ENCODE measurements at regions not wholly inside any gene's neighbourhood (a gene's known extent, or its start where the extent isn't known, plus 50 kb on each side); places are given as distances from the start of the nearest gene placed in this dataset.

- Histone ChIP-seq H3K4me3 (ENCODE audit: low read depth, low read length) (no peak overlapping the region), H3K27me3 (ENCODE audit: control insufficient read depth, insufficient read depth, low read length) (no peaks in the 10 kb centered on the region), H3K36me3 (ENCODE audit: control insufficient read depth, insufficient read depth, low read length) (no peaks in the 10 kb centered on the region)
- CTCF ChIA-PET, result interaction anchor here (0.9 kb wide), 1 partner anchor 75 kb away, joined by 3 read pairs; no protein-coding TSS in a partner anchor
- no peak for TF ChIP-seq CTCF (IDR thresholded peaks at IDR 0.05; ENCODE audit: insufficient read depth, low read depth, low read length)
- no peak for DNase-seq (ENCODE audit: low read depth)
- POLR2A ChIA-PET, result no interaction called here
Measured at GRCh38 chr3:30123224-30123623, 483.2 kb upstream of the TGFBR2 start.

GRCh38 chr3:30123755-30124154 is 482.6 kb upstream of the TGFBR2 start:
- Histone ChIP-seq H3K27me3 (ENCODE audit: control insufficient read depth, insufficient read depth, low read length) (no peaks in the 10 kb centered on the region), H3K4me3 (ENCODE audit: low read depth, low read length) (no peak overlapping the region), H3K36me3 (ENCODE audit: control insufficient read depth, insufficient read depth, low read length) (no peaks in the 10 kb centered on the region)
- POLR2A ChIA-PET, result no interaction called here
- no peak for TF ChIP-seq CTCF (IDR thresholded peaks at IDR 0.05; ENCODE audit: insufficient read depth, low read depth, low read length)
- CTCF ChIA-PET, result no interaction called here
- no peak for DNase-seq (ENCODE audit: low read depth)

GRCh38 chr3:30124435-30125370 is 481.7 kb upstream of the TGFBR2 start:
- ChIA-PET CTCF (no interaction called here), POLR2A (no interaction called here)
- no peak for TF ChIP-seq CTCF (IDR thresholded peaks at IDR 0.05; ENCODE audit: insufficient read depth, low read depth, low read length)
- no peak for DNase-seq (ENCODE audit: low read depth)
- no peaks in the 10 kb centered on the region for H3K36me3 ChIP-seq (ENCODE audit: control insufficient read depth, insufficient read depth, low read length)
- H3K4me3 ChIP-seq (ENCODE audit: low read depth, low read length), result no peak overlapping the region
- no peaks in the 10 kb centered on the region for H3K27me3 ChIP-seq (ENCODE audit: control insufficient read depth, insufficient read depth, low read length)

- POLR2A ChIA-PET, result no interaction called here
- CTCF ChIA-PET, result interaction anchor here (0.5 to 1.5 kb wide), 3 partner anchors 69 to 206 kb away, joined by 3 to 4 read pairs (median 3); no protein-coding TSS in a partner anchor
- no peaks in the 10 kb centered on the region for H3K27me3 ChIP-seq (ENCODE audit: control insufficient read depth, insufficient read depth, low read length)
- no peak for DNase-seq (ENCODE audit: low read depth)
- H3K4me3 ChIP-seq (ENCODE audit: low read depth, low read length), result no peak overlapping the region
- no peaks in the 10 kb centered on the region for H3K36me3 ChIP-seq (ENCODE audit: control insufficient read depth, insufficient read depth, low read length)
- no peak for TF ChIP-seq CTCF (IDR thresholded peaks at IDR 0.05; ENCODE audit: insufficient read depth, low read depth, low read length)
Measured at GRCh38 chr3:30129765-30130164, 476.6 kb upstream of the TGFBR2 start.

GRCh38 chr3:30130391-30130790 is 476.0 kb upstream of the TGFBR2 start:
- H3K27me3 ChIP-seq (ENCODE audit: control insufficient read depth, insufficient read depth, low read length), result no peaks in the 10 kb centered on the region
- DNase-seq (ENCODE audit: low read depth), result no peak
- no peak for TF ChIP-seq CTCF (IDR thresholded peaks at IDR 0.05; ENCODE audit: insufficient read depth, low read depth, low read length)
- no peaks in the 10 kb centered on the region for H3K36me3 ChIP-seq (ENCODE audit: control insufficient read depth, insufficient read depth, low read length)
- H3K4me3 ChIP-seq (ENCODE audit: low read depth, low read length), result no peak overlapping the region
- CTCF ChIA-PET, result interaction anchor here (1.0 to 1.5 kb wide), 3 partner anchors 14 to 205 kb away, joined by 3 to 4 read pairs (median 3); no protein-coding TSS in a partner anchor
- POLR2A ChIA-PET, result no interaction called here
